ENCODE measurements at regions not wholly inside any gene's neighbourhood (a gene's known extent, or its start where the extent isn't known, plus 50 kb on each side); places are given as distances from the start of the nearest gene placed in this dataset.

- intact Hi-C loops (cut with micrococcal nuclease; ENCODE audit: unreplicated experiment), result no loop called here
- TF ChIP-seq BCLAF1 (IDR thresholded peaks at IDR 0.05) (no peak), RBBP5 (conservative IDR thresholded peaks at IDR 0.05) (no peak), SIX5 (IDR thresholded peaks at IDR 0.05; ENCODE audit: low read depth, low read length, severe bottlenecking) (no peak), FOXM1 (IDR thresholded peaks at IDR 0.05; ENCODE audit: low read depth, low read length) (no peak), PRDM15 (CRISPR knock-in tag; IDR thresholded peaks at IDR 0.05) (no peak), MTA2 (IDR thresholded peaks at IDR 0.05; ENCODE audit: low read depth) (no peak), SMC3 (IDR thresholded peaks at IDR 0.05; ENCODE audit: borderline replicate concordance, low read length) (no peak), RB1 (IDR thresholded peaks at IDR 0.05; ENCODE audit: borderline replicate concordance) (no peak), SREBF2 (IDR thresholded peaks at IDR 0.05; ENCODE audit: low read length) (no peak), NFIC (IDR thresholded peaks at IDR 0.05; ENCODE audit: low read depth, low read length) (no peak), E2F8 (IDR thresholded peaks at IDR 0.05; ENCODE audit: low read depth, partially characterized antibody) (no peak), NR2C2 (IDR thresholded peaks at IDR 0.05; ENCODE audit: borderline replicate concordance, control insufficient read depth, insufficient read length, low read depth) (no peak), TCF3 (IDR thresholded peaks at IDR 0.05; ENCODE audit: borderline replicate concordance, insufficient read depth, low read depth, low read length) (no peak), MEF2A (IDR thresholded peaks at IDR 0.05; ENCODE audit: insufficient read depth, low read depth, low read length) (no peak), POLR2AphosphoS5 (IDR thresholded peaks at IDR 0.05; ENCODE audit: low read length) (no peak), SPI1 (IDR thresholded peaks at IDR 0.05; ENCODE audit: borderline replicate concordance, insufficient read depth, low read depth, low read length) (no peak), SUZ12 (IDR thresholded peaks at IDR 0.05; ENCODE audit: unreplicated experiment) (no peak), CHD1 (IDR thresholded peaks at IDR 0.05; ENCODE audit: low read depth, low read length) (no peak)
These were observed 313.4 kb downstream of the BCHE start for GRCh38 chr3:165523801-165524200.

More at GRCh38 chr3:165523801-165524200, 313.4 kb downstream of the BCHE start:
- RAD21 ChIA-PET (ENCODE audit: unreplicated experiment), result no interaction called here
- H3K4me3 ChIP-seq, result no peak overlapping the region
- SMC1A ChIA-PET (ENCODE audit: uncharacterized antibody, unreplicated experiment), result interaction anchor here (1.3 kb wide), 1 partner anchor 29 kb away, joined by 4 read pairs; no protein-coding TSS in a partner anchor
- in situ Hi-C loops (cut with MboI), result no loop called here
- no peaks in the 10 kb centered on the region for H4K20me1 ChIP-seq (ENCODE audit: control insufficient read depth, insufficient read depth)
- CTCF ChIA-PET, result no interaction called here
- no peaks in the 10 kb centered on the region for H3K27me3 ChIP-seq (replicated peaks in 1 of 2; ENCODE audit: control insufficient read depth in 2 of 2, insufficient read depth in 2 of 2, low read length in 1 of 2)
- no peak overlapping the region for H3K4me2 ChIP-seq (ENCODE audit: control insufficient read depth, insufficient read depth)
- H3K4me1 ChIP-seq (ENCODE audit: control insufficient read depth, insufficient read depth, low read length), result no peaks in the 10 kb centered on the region
- no peak overlapping the region for H3K27ac ChIP-seq (ENCODE audit: control insufficient read depth, insufficient read depth)
- no peak overlapping the region for H2AFZ ChIP-seq (ENCODE audit: control insufficient read depth, low read depth, low read length)
- no peak overlapping the region for H3K9ac ChIP-seq (ENCODE audit: control insufficient read depth, insufficient read depth, low read length)
- no peak for DNase-seq (ENCODE audit: low read depth, low spot score)
- H3K36me3 ChIP-seq (ENCODE audit: control insufficient read depth in 2 of 2, insufficient read depth in 2 of 2, low read length in 1 of 2), result no peaks in the 10 kb centered on the region
- no peak for FAIRE-seq
- no peaks in the 10 kb centered on the region for H3K79me2 ChIP-seq (ENCODE audit: control insufficient read depth, insufficient read depth, low read length)
- ATAC-seq, result no peak
- POLR2A ChIA-PET, result no interaction called here
- no peaks in the 10 kb centered on the region for H3K9me3 ChIP-seq (replicated peaks; ENCODE audit: control insufficient read depth, insufficient read depth, low read length)
- BruUV-seq (replicated peaks), result no TSS peak

Data from GM12878 (cell line).